Muscle of back (tissue), 3 donors: ENCODE measurements at regions not wholly inside any gene's neighbourhood (a gene's known extent, or its start where the extent isn't known, plus 50 kb on each side); places are given as distances from the start of the nearest gene placed in this dataset.

Experiments
- DNase-seq, 3 donors: peaks; one replicate each; pipeline versions ENCODE4 v3.0.0 to v3.0.0-alpha.2; 2013

- DNase-seq = no peak
Measured at GRCh38 chr2:236922061-236922460, 163.6 kb upstream of the COPS8 start.

- no peak for DNase-seq
Measured at GRCh38 chr2:236928380-236929037, 157.2 kb upstream of the COPS8 start.

GRCh38 chr2:236932831-236933361 lies 152.8 kb upstream of the COPS8 start:
- DNase-seq = peak; percentile 35 to 81 (median 41)

GRCh38 chr2:236934166-236934565 lies 151.5 kb upstream of the COPS8 start:
- no peak for DNase-seq

- no peak for DNase-seq
Measured at GRCh38 chr2:236934656-236935055, 151.0 kb upstream of the COPS8 start.

- no peak for DNase-seq
Measured at GRCh38 chr2:236935083-236935482, 150.6 kb upstream of the COPS8 start.

- no peak for DNase-seq
Measured at GRCh38 chr2:236935631-236936445, 149.9 kb upstream of the COPS8 start.

- DNase-seq = no peak
Measured at GRCh38 chr2:236936446-236936940, 149.2 kb upstream of the COPS8 start.

GRCh38 chr2:236938126-236938525 lies 147.6 kb upstream of the COPS8 start:
- DNase-seq = no peak

- DNase-seq = no peak
Measured at GRCh38 chr2:236939271-236939670, 146.4 kb upstream of the COPS8 start.

GRCh38 chr2:236939721-236940231 lies 145.9 kb upstream of the COPS8 start:
- DNase-seq = peak in 1 of 3 donors; percentile 71

- no peak for DNase-seq
Measured at GRCh38 chr2:236940497-236940896, 145.2 kb upstream of the COPS8 start.

- DNase-seq = no peak
Measured at GRCh38 chr2:236940916-236941520, 144.7 kb upstream of the COPS8 start.

GRCh38 chr2:236941551-236941950 lies 144.1 kb upstream of the COPS8 start:
- no peak for DNase-seq

GRCh38 chr2:236942554-236942953 lies 143.1 kb upstream of the COPS8 start:
- no peak for DNase-seq

- DNase-seq = no peak
Measured at GRCh38 chr2:236943068-236943467, 142.6 kb upstream of the COPS8 start.

- no peak for DNase-seq
Measured at GRCh38 chr2:236943841-236944513, 141.7 kb upstream of the COPS8 start.

- DNase-seq = no peak
Measured at GRCh38 chr2:236944561-236944960, 141.1 kb upstream of the COPS8 start.

- DNase-seq = no peak
Measured at GRCh38 chr2:236945431-236946016, 140.2 kb upstream of the COPS8 start.

- DNase-seq = no peak
Measured at GRCh38 chr2:236946871-236947270, 138.8 kb upstream of the COPS8 start.

- no peak for DNase-seq
Measured at GRCh38 chr2:236947294-236947693, 138.4 kb upstream of the COPS8 start.
